H1 (cell line): ENCODE measurements at regions not wholly inside any gene's neighbourhood (a gene's known extent, or its start where the extent isn't known, plus 50 kb on each side); places are given as distances from the start of the nearest gene placed in this dataset.

Source experiments
- CTCF ChIA-PET: fragments of 300-600 bp; sonication (Branson Sonifier 250); formaldehyde crosslinking; loops from one replicate; lab custom pipeline; 2021; ENCODE audit not compliant: partially characterized antibody; lab: Charles Lee
- POLR2A ChIA-PET: fragments of 300-600 bp; sonication (Branson Sonifier 250); formaldehyde crosslinking; loops from one replicate; lab custom pipeline; 2021; ENCODE audit warnings: inconsistent platforms; ENCODE audit not compliant: partially characterized antibody; lab: Charles Lee
- DNase-seq, 2 experiments: peaks; one replicate each; pipeline versions ENCODE4 v3.0.0 to v3.0.0-alpha.2; 2010 to 2022; ENCODE audit warnings: low spot score in 2 of 2, low read depth in 1 of 2, mixed read lengths in 1 of 2
- FAIRE-seq: peaks from 2 replicates; lab custom pipeline; 2011; peaks lifted over from hg19 to GRCh38; lab: Jason Lieb, UNC
- H2AFZ ChIP-seq: 2 replicates; pipeline ENCODE4 v1.8.1; 2012; ENCODE audit warnings: low read length, inconsistent platforms
- H2AK5ac ChIP-seq: 2 replicates; pipeline ENCODE4 v1.6.1; 2013; ENCODE audit warnings: low read depth, low read length
- H2BK120ac ChIP-seq: replicated peaks from 2 replicates; pipeline ENCODE3; 2013; ENCODE audit warnings: low read depth, low read length, inconsistent platforms
- H2BK12ac ChIP-seq: 2 replicates; pipeline ENCODE4 v1.6.1; 2013; ENCODE audit warnings: low read depth, low read length
- H2BK15ac ChIP-seq: 2 replicates; pipeline ENCODE4 v1.6.1; 2013; ENCODE audit warnings: low read length
- H2BK20ac ChIP-seq: 2 replicates; pipeline ENCODE4 v1.6.1; 2013; ENCODE audit warnings: low read length
- H2BK5ac ChIP-seq: 2 replicates; pipeline ENCODE4 v1.6.1; 2013; ENCODE audit warnings: low read depth, low read length
- H3K14ac ChIP-seq: 2 replicates; pipeline ENCODE4 v1.6.1; 2013; ENCODE audit warnings: inconsistent platforms; ENCODE audit not compliant: insufficient read length
- H3K18ac ChIP-seq: 2 replicates; pipeline ENCODE4 v1.6.1; 2013; ENCODE audit warnings: low read length; ENCODE audit errors: extremely low read depth
- H3K23ac ChIP-seq: 2 replicates; pipeline ENCODE4 v1.6.1; 2013; ENCODE audit warnings: inconsistent platforms; ENCODE audit not compliant: insufficient read length
- H3K23me2 ChIP-seq: 2 replicates; pipeline ENCODE4 v1.6.1; 2013; ENCODE audit warnings: low read depth, low read length
- H3K27ac ChIP-seq: 2 replicates; pipeline ENCODE4 v1.6.1; 2011; ENCODE audit warnings: low read depth, low read length, inconsistent platforms
- H3K27me3 ChIP-seq, 4 experiments: replicated peaks in 1 of 4; 1 replicate in 1 of 4; 2 replicates in 3 of 4; pipeline versions ENCODE4 v1.6.1 to v1.8.1; 2011 to 2013; ENCODE audit warnings: low read length in 3 of 4, mild to moderate bottlenecking in 3 of 4, inconsistent platforms in 2 of 4, mixed read lengths in 2 of 4, moderate library complexity in 1 of 4; ENCODE audit not compliant: control insufficient read depth in 3 of 4, insufficient read depth in 3 of 4; ENCODE audit errors: extremely low read depth in 1 of 4
- H3K36me3 ChIP-seq, 4 experiments: 2 replicates each; pipeline versions ENCODE4 v1.6.1 to v1.8.1; 2011 to 2013; ENCODE audit warnings: mild to moderate bottlenecking in 4 of 4, low read length in 3 of 4, moderate library complexity in 2 of 4, control low read depth in 1 of 4, inconsistent platforms in 1 of 4; ENCODE audit not compliant: insufficient read depth in 4 of 4, control insufficient read depth in 2 of 4
- H3K4ac ChIP-seq: replicated peaks from 2 replicates; pipeline ENCODE3; 2013; ENCODE audit warnings: low read length, low read depth, mixed read lengths, inconsistent platforms; ENCODE audit not compliant: insufficient read length
- H3K4me1 ChIP-seq, 4 experiments: replicated peaks in 1 of 4; 1 replicate in 1 of 4; 2 replicates in 3 of 4; pipeline versions ENCODE4 v1.6.1 to v1.8.1; 2011 to 2013; ENCODE audit warnings: low read length in 3 of 4, inconsistent platforms in 2 of 4, mixed read lengths in 1 of 4; ENCODE audit not compliant: insufficient read depth in 4 of 4, control insufficient read depth in 3 of 4
- H3K4me2 ChIP-seq, 2 experiments: 2 replicates each; pipeline versions ENCODE4 v1.6.1 to v1.8.1; 2011 to 2013; ENCODE audit warnings: low read depth in 2 of 2, low read length in 2 of 2, control low read depth in 1 of 2, inconsistent platforms in 1 of 2, mild to moderate bottlenecking in 1 of 2; ENCODE audit not compliant: insufficient read depth in 1 of 2
- H3K4me3 ChIP-seq, 4 experiments: fragments of 200-600, 300-600 bp in 1 of 4; sonication (generic), shearing (Covaris generic), sonication (Bioruptor Twin) in 1 of 4; 2 replicates each; pipeline versions ENCODE4 v1.5.1 to v1.8.1; 2011 to 2016; ENCODE audit warnings: low read length in 4 of 4, low read depth in 3 of 4, control low read depth in 2 of 4, inconsistent platforms in 2 of 4, mild to moderate bottlenecking in 2 of 4, mixed read lengths in 1 of 4, moderate library complexity in 1 of 4; ENCODE audit not compliant: insufficient read depth in 2 of 4; ENCODE audit errors: extremely low read depth in 1 of 4
- H3K56ac ChIP-seq: replicated peaks from 2 replicates; pipeline ENCODE3; 2013; ENCODE audit warnings: low read depth, mild to moderate bottlenecking, mixed read lengths, low read length, inconsistent platforms; ENCODE audit not compliant: insufficient read length
- H3K79me1 ChIP-seq: 2 replicates; pipeline ENCODE4 v1.6.1; 2013; ENCODE audit warnings: low read depth, low read length, control low read depth
- H3K79me2 ChIP-seq, 2 experiments: 2 replicates each; pipeline versions ENCODE4 v1.6.1 to v1.8.1; 2012 to 2013; ENCODE audit warnings: low read length in 2 of 2, mild to moderate bottlenecking in 2 of 2, inconsistent platforms in 1 of 2; ENCODE audit not compliant: insufficient read depth in 2 of 2, control insufficient read depth in 1 of 2
- H3K9ac ChIP-seq, 4 experiments: replicated peaks in 1 of 4; 1 replicate in 1 of 4; 2 replicates in 3 of 4; pipeline versions ENCODE4 v1.6.1 to v1.8.1; 2011 to 2013; ENCODE audit warnings: low read depth in 3 of 4, low read length in 3 of 4, control low read depth in 2 of 4, mild to moderate bottlenecking in 2 of 4, moderate library complexity in 2 of 4, inconsistent platforms in 1 of 4; ENCODE audit errors: extremely low read depth in 1 of 4
- H3K9me3 ChIP-seq, 2 experiments: 2 replicates each; pipeline versions ENCODE4 v1.6.1 to v1.8.1; 2012 to 2013; ENCODE audit warnings: mild to moderate bottlenecking in 2 of 2, moderate library complexity in 2 of 2, control low read depth in 1 of 2, inconsistent platforms in 1 of 2, low read depth in 1 of 2, low read length in 1 of 2, mixed read lengths in 1 of 2; ENCODE audit not compliant: insufficient read depth in 2 of 2
- H4K20me1 ChIP-seq, 2 experiments: replicated peaks in 1 of 2; 2 replicates each; pipeline versions ENCODE3 to v1.8.1; 2011 to 2013; ENCODE audit warnings: inconsistent platforms in 2 of 2, low read length in 2 of 2, mild to moderate bottlenecking in 1 of 2; ENCODE audit not compliant: insufficient read depth in 2 of 2, control insufficient read depth in 1 of 2
- H4K5ac ChIP-seq: 2 replicates; pipeline ENCODE4 v1.6.1; 2013; ENCODE audit warnings: low read length, low read depth, mixed read lengths, inconsistent platforms; ENCODE audit not compliant: insufficient read length
- H4K8ac ChIP-seq: 2 replicates; pipeline ENCODE4 v1.8.0; 2013; ENCODE audit warnings: mild to moderate bottlenecking, moderate library complexity, low read length, inconsistent platforms; ENCODE audit not compliant: insufficient read depth; ENCODE audit errors: extremely low read depth
- H4K91ac ChIP-seq: replicated peaks from 2 replicates; pipeline ENCODE3; 2013; ENCODE audit warnings: low read length, mixed read lengths, inconsistent platforms; ENCODE audit not compliant: insufficient read length
- BACH1 ChIP-seq: IDR thresholded peaks from 2 replicates; pipeline ENCODE4 v1.6.1; 2012; ENCODE audit warnings: low read length, improper control_type of control experiment
- EGR1 ChIP-seq: IDR thresholded peaks from 2 replicates; pipeline ENCODE4 v1.6.1; 2011; ENCODE audit warnings: low read depth, low read length, borderline replicate concordance
- MAFK ChIP-seq: IDR thresholded peaks from 2 replicates; pipeline ENCODE4 v1.6.1; 2012; ENCODE audit warnings: low read depth, mild to moderate bottlenecking, improper control_type of control experiment, low read length
- WGBS, 2 experiments: shearing (Covaris generic) in 1 of 2; methylation state at CpG; one replicate each; pipeline versions ENCODE4 v1.1.6 to v1.1.7; 2013 to 2015; ENCODE audit warnings: low lambda C conversion rate in 2 of 2, mixed read lengths in 2 of 2, inconsistent platforms in 1 of 2, low coverage in 1 of 2, missing lambda C conversion rate in 1 of 2; ENCODE audit not compliant: insufficient replicate concordance in 2 of 2, insufficient coverage in 1 of 2, insufficient read length in 1 of 2; ENCODE audit errors: extremely low coverage in 1 of 2, missing lambda C conversion rate in 1 of 2; 5-methylcytosine and 5-hydroxymethylcytosine counted together

- ChIA-PET CTCF (no interaction called here), POLR2A (no interaction called here)
- H3K56ac ChIP-seq: no peak overlapping the region
- FAIRE-seq (no peak), DNase-seq (no peak)
- TF ChIP-seq MAFK: peak; percentile 46; the same call in 1 of the 2 replicates
- TF ChIP-seq EGR1: no peak
- peak; percentile 69 for TF ChIP-seq BACH1
- no peak overlapping the region for H3K23ac ChIP-seq
- no peak overlapping the region for H2BK120ac ChIP-seq
- H3K4me1 ChIP-seq: no peaks in the 10 kb centered on the region
- no peak overlapping the region for H3K4me2 ChIP-seq
- no peak overlapping the region for H3K18ac ChIP-seq
- no peak overlapping the region for H3K14ac ChIP-seq
- WGBS, 2 experiments: 88% methylated on average over 2 of the region's 2 CpGs; no CpG with 5 or more reads in 1 of the 2 experiments
- H2AFZ ChIP-seq: no peak overlapping the region
- no peak overlapping the region for H4K91ac ChIP-seq
- no peak overlapping the region for H3K4ac ChIP-seq
- no peak overlapping the region for H2AK5ac ChIP-seq
- H3K9me3 ChIP-seq: peaks cover 3 to 4% of the 10 kb centered on the region in 2 experiments; a peak in 2 of 4 replicates
- no peaks in the 10 kb centered on the region for H3K79me2 ChIP-seq
- no peak overlapping the region for H3K27ac ChIP-seq
- no peak overlapping the region for H2BK20ac ChIP-seq
- no peaks in the 10 kb centered on the region for H4K20me1 ChIP-seq
- no peak overlapping the region for H3K4me3 ChIP-seq
- H3K79me1 ChIP-seq: no peaks in the 10 kb centered on the region
- no peaks in the 10 kb centered on the region for H3K36me3 ChIP-seq
- H2BK12ac ChIP-seq: no peak overlapping the region
- H4K5ac ChIP-seq: no peak overlapping the region
- H3K23me2 ChIP-seq: no peaks in the 10 kb centered on the region
- no peak overlapping the region for H3K9ac ChIP-seq
- no peak overlapping the region for H2BK15ac ChIP-seq
- no peaks in the 10 kb centered on the region for H3K27me3 ChIP-seq
- H4K8ac ChIP-seq: no peak overlapping the region
- no peak overlapping the region for H2BK5ac ChIP-seq
These were observed 1103.3 kb upstream of the NRXN1 start for GRCh38 chr2:52135235-52135634.
